RKO (cell line): ENCODE measurements at regions not wholly inside any gene's neighbourhood (a gene's known extent, or its start where the extent isn't known, plus 50 kb on each side); places are given as distances from the start of the nearest gene placed in this dataset.

Source experiments
- DNase-seq: peaks from one replicate; pipeline ENCODE4 v3.0.0-alpha.2; 2016; ENCODE audit warnings: low spot score

GRCh38 chr3:34011171-34012101 lies 213.0 kb downstream of the PDCD6IP start:
- DNase-seq: peak; percentile 14

- DNase-seq: peak; percentile 97
These were observed 213.7 kb downstream of the PDCD6IP start for GRCh38 chr3:34012102-34012461.

- DNase-seq: no peak
These were observed 215.6 kb downstream of the PDCD6IP start for GRCh38 chr3:34013818-34014570.

- DNase-seq: no peak
These were observed 217.0 kb downstream of the PDCD6IP start for GRCh38 chr3:34015204-34016142.

- DNase-seq: no peak
These were observed 218.6 kb downstream of the PDCD6IP start for GRCh38 chr3:34016925-34017587.

GRCh38 chr3:34017757-34018156 lies 219.3 kb downstream of the PDCD6IP start:
- DNase-seq: no peak

- DNase-seq: no peak
These were observed 220.7 kb downstream of the PDCD6IP start for GRCh38 chr3:34019158-34019557.

- no peak for DNase-seq
These were observed 221.7 kb downstream of the PDCD6IP start for GRCh38 chr3:34020170-34020569.

- DNase-seq: no peak
These were observed 222.6 kb downstream of the PDCD6IP start for GRCh38 chr3:34020726-34021680.

GRCh38 chr3:34022147-34022546 lies 223.7 kb downstream of the PDCD6IP start:
- no peak for DNase-seq

GRCh38 chr3:34024447-34025240 lies 226.2 kb downstream of the PDCD6IP start:
- no peak for DNase-seq

GRCh38 chr3:34033839-34034238 lies 235.4 kb downstream of the PDCD6IP start:
- DNase-seq: no peak

GRCh38 chr3:34034840-34035239 lies 236.4 kb downstream of the PDCD6IP start:
- no peak for DNase-seq

GRCh38 chr3:34035775-34036174 lies 237.3 kb downstream of the PDCD6IP start:
- DNase-seq: no peak

- no peak for DNase-seq
These were observed 238.8 kb downstream of the PDCD6IP start for GRCh38 chr3:34037260-34037659.

GRCh38 chr3:34038131-34038530 lies 239.7 kb downstream of the PDCD6IP start:
- no peak for DNase-seq

GRCh38 chr3:34046154-34046553 lies 247.7 kb downstream of the PDCD6IP start:
- DNase-seq: no peak

- DNase-seq: no peak
These were observed 255.2 kb downstream of the PDCD6IP start for GRCh38 chr3:34053626-34054025.

GRCh38 chr3:34056181-34056910 lies 257.9 kb downstream of the PDCD6IP start:
- DNase-seq: no peak
